ENCODE measurements at regions not wholly inside any gene's neighbourhood (a gene's known extent, or its start where the extent isn't known, plus 50 kb on each side); places are given as distances from the start of the nearest gene placed in this dataset.

GRCh38 chr6:69623357-69623756 is 173.5 kb downstream of the LMBRD1 start:
- H3K4me3 ChIP-seq = no peak overlapping the region
- peak overlapping the region; percentile 91; the same call in 1 of the 2 replicates for H2AFZ ChIP-seq (ENCODE audit: low read depth, low read length)
- no peaks in the 10 kb centered on the region for H3K9me1 ChIP-seq (ENCODE audit: control insufficient read depth, insufficient read depth, low read length)
- no peaks in the 10 kb centered on the region for H3K9me3 ChIP-seq (replicated peaks; ENCODE audit: control insufficient read depth, insufficient read depth, low read depth, low read length)
- no peaks in the 10 kb centered on the region for H3K79me2 ChIP-seq (ENCODE audit: control insufficient read depth, insufficient read depth, low read length)
- H4K20me1 ChIP-seq (replicated peaks; ENCODE audit: control insufficient read depth, insufficient read depth, low read length) = no peaks in the 10 kb centered on the region
- no peaks in the 10 kb centered on the region for H3K36me3 ChIP-seq (ENCODE audit: control insufficient read depth, insufficient read depth, low read length)
- WGBS (ENCODE audit: insufficient coverage, low coverage, missing lambda C conversion rate) = 31% methylated on average over 1 of the region's 1 CpG
- in situ Hi-C loops (cut with MboI) = no loop called here
- H3K27me3 ChIP-seq (ENCODE audit: control insufficient read depth in 2 of 2, insufficient read depth in 2 of 2, low read length in 2 of 2) = no peaks in the 10 kb centered on the region
- BruUV-seq (replicated peaks) = no TSS peak
- POLR2A ChIA-PET = interaction anchor here (1.1 kb wide), 1 partner anchor 18 kb away, joined by 3 read pairs; no protein-coding TSS in a partner anchor
- H3K27ac ChIP-seq (ENCODE audit: extremely low read depth, low read depth, low read length) = no peak overlapping the region
- H3K4me2 ChIP-seq (ENCODE audit: insufficient read depth, low read length) = no peak overlapping the region
- ATAC-seq (no peak), DNase-seq (ENCODE audit: extremely low read depth in 1 of 4, low spot score in 3 of 4) (no peak), FAIRE-seq (no peak)
- no peak for TF ChIP-seq CEBPG (CRISPR knock-in tag; IDR thresholded peaks at IDR 0.05)
- 0 out of 4 replicates have a peak, but pooled peaks of 1 of the 2 experiments have one; percentile 38 for TF ChIP-seq CEBPG (tag; conservative IDR thresholded peaks at IDR 0.05 in 1 of 2, IDR thresholded peaks at IDR 0.05 in 1 of 2)
- TF ChIP-seq KLF13 (tag; IDR thresholded peaks at IDR 0.05; ENCODE audit: borderline replicate concordance, low read depth) = no peak
- TF ChIP-seq, protein P1, sequence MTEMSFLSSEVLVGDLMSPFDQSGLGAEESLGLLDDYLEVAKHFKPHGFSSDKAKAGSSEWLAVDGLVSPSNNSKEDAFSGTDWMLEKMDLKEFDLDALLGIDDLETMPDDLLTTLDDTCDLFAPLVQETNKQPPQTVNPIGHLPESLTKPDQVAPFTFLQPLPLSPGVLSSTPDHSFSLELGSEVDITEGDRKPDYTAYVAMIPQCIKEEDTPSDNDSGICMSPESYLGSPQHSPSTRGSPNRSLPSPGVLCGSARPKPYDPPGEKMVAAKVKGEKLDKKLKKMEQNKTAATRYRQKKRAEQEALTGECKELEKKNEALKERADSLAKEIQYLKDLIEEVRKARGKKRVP (CRISPR knock-in tag; IDR thresholded peaks at IDR 0.05) = 0 out of 2 replicates have a peak, but pooled peaks have one; percentile 14
- TF ChIP-seq ZNF584 (CRISPR knock-in tag; IDR thresholded peaks at IDR 0.05; ENCODE audit: low read depth) = 0 out of 2 replicates have a peak, but pooled peaks have one; percentile 25
- no peak for TF ChIP-seq ZFX (CRISPR knock-in tag; IDR thresholded peaks at IDR 0.05)
- peak in 1 of 2 experiments; percentile 23; a peak in 1 of 4 replicates for TF ChIP-seq TRIM24 (IDR thresholded peaks at IDR 0.05)
- TF ChIP-seq ZNF561 (CRISPR knock-in tag; conservative IDR thresholded peaks at IDR 0.05) = no peak
- TF ChIP-seq USF1 (CRISPR knock-in tag; IDR thresholded peaks at IDR 0.05) = no peak
- TF ChIP-seq POLR3G (IDR thresholded peaks at IDR 0.05; ENCODE audit: extremely low read depth, insufficient read length, insufficient replicate concordance) = no peak
- no peak for TF ChIP-seq NR2C2 (CRISPR knock-in tag; IDR thresholded peaks at IDR 0.05)
- TF ChIP-seq NR2C2 (tag; IDR thresholded peaks at IDR 0.05) = peak; percentile 64; the same call in 1 of the 2 replicates
- no peak for TF ChIP-seq KHSRP (IDR thresholded peaks at IDR 0.05)
- H3K9ac ChIP-seq (ENCODE audit: insufficient read depth in 1 of 2, low read depth in 2 of 2, low read length in 2 of 2) = no peak overlapping the region
- intact Hi-C loops (cut with micrococcal nuclease) = no loop called here
- CTCF ChIA-PET (ENCODE audit: low intra/inter-chr PET ratio) = no interaction called here
- 0 out of 5 replicates have a peak, but pooled peaks cover 0 to 3% of the 10 kb centered on the region in 2 experiments for H3K4me1 ChIP-seq (replicated peaks in 1 of 2; ENCODE audit: control insufficient read depth in 2 of 2, insufficient read depth in 2 of 2, low read length in 2 of 2)
